Thyroid gland (tissue), 4 donors: ENCODE measurements at regions not wholly inside any gene's neighbourhood (a gene's known extent, or its start where the extent isn't known, plus 50 kb on each side); places are given as distances from the start of the nearest gene placed in this dataset.

Source experiments
- POLR2A ChIP-seq, 2 donors: fragments of 450-650 bp; IDR thresholded peaks; one replicate each; pipeline ENCODE4 v1.6.1; 2017; ENCODE audit warnings: antibody characterized with exemption in 2 of 2, mild to moderate bottlenecking in 2 of 2, moderate library complexity in 1 of 2
- TF ChIP-seq, protein P1 (sequence below), 6 experiments: fragments of 200-600 bp in 3 of 6; fragments of 450-650 bp in 3 of 6; sonication (generic) in 3 of 6; IDR thresholded peaks; one replicate each; pipeline ENCODE4 v1.5.1; 2016 to 2019; ENCODE audit warnings: antibody characterized with exemption in 6 of 6, mild to moderate bottlenecking in 2 of 6, inconsistent platforms in 1 of 6, moderate library complexity in 1 of 6

DNA sequence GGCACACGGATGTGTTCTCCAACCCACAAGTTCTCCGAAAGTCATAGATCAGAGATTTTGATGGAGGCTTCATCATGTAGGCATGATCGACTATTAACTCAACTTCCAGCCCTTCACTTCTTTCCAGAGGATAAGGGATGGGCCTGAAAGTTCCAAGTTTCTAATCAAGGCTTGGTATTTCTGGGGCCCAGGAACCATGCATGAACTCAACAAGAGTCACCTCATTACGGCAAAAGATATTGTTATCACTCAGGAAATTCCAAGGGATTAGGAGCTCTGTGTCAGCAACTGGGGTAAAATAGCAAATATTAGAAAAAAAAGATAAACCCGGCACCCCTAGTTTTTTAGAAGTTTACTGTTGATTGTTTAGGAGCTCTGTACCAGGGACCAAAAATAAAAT is 240.1 kb upstream of the PPP1R2C start:
- TF ChIP-seq, protein P1, sequence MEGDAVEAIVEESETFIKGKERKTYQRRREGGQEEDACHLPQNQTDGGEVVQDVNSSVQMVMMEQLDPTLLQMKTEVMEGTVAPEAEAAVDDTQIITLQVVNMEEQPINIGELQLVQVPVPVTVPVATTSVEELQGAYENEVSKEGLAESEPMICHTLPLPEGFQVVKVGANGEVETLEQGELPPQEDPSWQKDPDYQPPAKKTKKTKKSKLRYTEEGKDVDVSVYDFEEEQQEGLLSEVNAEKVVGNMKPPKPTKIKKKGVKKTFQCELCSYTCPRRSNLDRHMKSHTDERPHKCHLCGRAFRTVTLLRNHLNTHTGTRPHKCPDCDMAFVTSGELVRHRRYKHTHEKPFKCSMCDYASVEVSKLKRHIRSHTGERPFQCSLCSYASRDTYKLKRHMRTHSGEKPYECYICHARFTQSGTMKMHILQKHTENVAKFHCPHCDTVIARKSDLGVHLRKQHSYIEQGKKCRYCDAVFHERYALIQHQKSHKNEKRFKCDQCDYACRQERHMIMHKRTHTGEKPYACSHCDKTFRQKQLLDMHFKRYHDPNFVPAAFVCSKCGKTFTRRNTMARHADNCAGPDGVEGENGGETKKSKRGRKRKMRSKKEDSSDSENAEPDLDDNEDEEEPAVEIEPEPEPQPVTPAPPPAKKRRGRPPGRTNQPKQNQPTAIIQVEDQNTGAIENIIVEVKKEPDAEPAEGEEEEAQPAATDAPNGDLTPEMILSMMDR (IDR thresholded peaks at IDR 0.05) = no peak
- TF ChIP-seq POLR2A (IDR thresholded peaks at IDR 0.05) = no peak
